Aorta (tissue), 5 donors: ENCODE measurements at regions not wholly inside any gene's neighbourhood (a gene's known extent, or its start where the extent isn't known, plus 50 kb on each side); places are given as distances from the start of the nearest gene placed in this dataset.
A peak's percentile ranks its signal among the peaks of the same experiment; 100 is the strongest.

ENCODE experiments used
- ATAC-seq: fragments of 200-7000 bp; cut with Tn5 transposase; one replicate; pipeline ENCODE4 v1.9.1; 2022; ENCODE audit warnings: moderate library complexity; ENCODE audit not compliant: low FRiP score
- DNase-seq, 2 donors: peaks; one replicate each; pipeline ENCODE4 v3.0.0-alpha.2; 2020
- H3K27ac ChIP-seq, 2 donors: one replicate each; pipeline ENCODE4 v1.5.1; 2013; ENCODE audit warnings: low read length in 2 of 2, mild to moderate bottlenecking in 2 of 2, moderate library complexity in 2 of 2, control low read depth in 1 of 2, inconsistent platforms in 1 of 2, low read depth in 1 of 2
- H3K27me3 ChIP-seq, 2 donors: one replicate each; pipeline ENCODE4 v1.6.1; 2013; ENCODE audit warnings: control low read depth in 1 of 2, low read length in 1 of 2, mild to moderate bottlenecking in 1 of 2, moderate library complexity in 1 of 2; ENCODE audit not compliant: insufficient read depth in 2 of 2, control insufficient read depth in 1 of 2
- H3K36me3 ChIP-seq, 2 donors: one replicate each; pipeline ENCODE4 v1.6.1; 2013; ENCODE audit warnings: control low read depth in 1 of 2, low read length in 1 of 2, mild to moderate bottlenecking in 1 of 2; ENCODE audit not compliant: insufficient read depth in 2 of 2, control insufficient read depth in 1 of 2
- H3K4me1 ChIP-seq, 2 donors: one replicate each; pipeline ENCODE4 v1.6.1; 2013; ENCODE audit warnings: low read length in 2 of 2, control low read depth in 1 of 2, mild to moderate bottlenecking in 1 of 2, moderate library complexity in 1 of 2; ENCODE audit not compliant: insufficient read depth in 2 of 2, control insufficient read depth in 1 of 2
- H3K4me3 ChIP-seq, 2 donors: one replicate each; pipeline ENCODE4 v1.5.1; 2013; ENCODE audit warnings: low read length in 2 of 2, control low read depth in 1 of 2, mild to moderate bottlenecking in 1 of 2
- H3K9me3 ChIP-seq: one replicate; pipeline ENCODE4 v1.6.1; 2013; ENCODE audit warnings: mild to moderate bottlenecking, low read length; ENCODE audit not compliant: control insufficient read depth
- WGBS, 2 donors: extraction: QIAGEN DNeasy Blood & Tissue Kit; methylation state at CpG; one replicate each; pipeline ENCODE4 v1.1.7; 2013; 5-methylcytosine and 5-hydroxymethylcytosine counted together
- intact Hi-C, 2 donors: fragments of 100-400 bp; cut with DNase I; formaldehyde crosslinking; loops; one replicate each; pipeline versions ENCODE4 v1.14.2 to v1.15.0; 2022
- donor health status: healthy with polysubstance abuse.
- donor health status: Bipolar disorder and iron deficiency.
- donor health status: DM: no; HTN: no; CAD: no.
- donor health status: DM: no; HTN: no; CAD: no.
- donor health status: DM: yes; HTN: yes; CAD: no.

- 88 to 89% methylated on average over 11 of the region's 11 CpGs for WGBS, 2 donors
- DNase-seq: no peak
Observed at GRCh38 chr4:183763990-183764754, 105.1 kb downstream of the TRAPPC11 start.

GRCh38 chr4:183765251-183765911 lies 106.3 kb downstream of the TRAPPC11 start:
- intact Hi-C loops: no loop called here
- DNase-seq (no peak), ATAC-seq (peak; percentile 48)
- WGBS, 2 donors: 74 to 78% methylated on average over 18 of the region's 18 CpGs
- Histone ChIP-seq H3K9me3 (no peaks in the 10 kb centered on the region), H3K27me3 (no peaks in the 10 kb centered on the region), H3K4me1 (no peaks in the 10 kb centered on the region), H3K4me3 (no peak overlapping the region), H3K36me3 (no peaks in the 10 kb centered on the region), H3K27ac (no peak overlapping the region)

More at GRCh38 chr4:183763990-183764754, 105.1 kb downstream of the TRAPPC11 start:
- no peak overlapping the region for H3K4me3 ChIP-seq
- intact Hi-C loops: no loop called here
- no peak overlapping the region for H3K27ac ChIP-seq
- H3K36me3 ChIP-seq: no peaks in the 10 kb centered on the region
- no peak for ATAC-seq
- no peaks in the 10 kb centered on the region for H3K9me3 ChIP-seq
- no peaks in the 10 kb centered on the region for H3K27me3 ChIP-seq
- no peaks in the 10 kb centered on the region for H3K4me1 ChIP-seq

- WGBS, 2 donors: 88 to 94% methylated on average over 12 of the region's 12 CpGs
- Histone ChIP-seq H3K27ac (no peak overlapping the region), H3K4me3 (no peak overlapping the region), H3K27me3 (no peaks in the 10 kb centered on the region), H3K9me3 (no peaks in the 10 kb centered on the region), H3K36me3 (no peaks in the 10 kb centered on the region), H3K4me1 (no peaks in the 10 kb centered on the region)
- ATAC-seq (no peak), DNase-seq (no peak)
- intact Hi-C loops: no loop called here
Observed at GRCh38 chr4:183766140-183766539, 107.0 kb downstream of the TRAPPC11 start.

GRCh38 chr4:183770906-183771305 lies 111.8 kb downstream of the TRAPPC11 start:
- ATAC-seq (no peak), DNase-seq (no peak)
- Histone ChIP-seq H3K27me3 (no peaks in the 10 kb centered on the region), H3K36me3 (no peaks in the 10 kb centered on the region), H3K4me3 (no peak overlapping the region), H3K9me3 (no peaks in the 10 kb centered on the region), H3K27ac (no peak overlapping the region), H3K4me1 (no peaks in the 10 kb centered on the region)
- 74 to 87% methylated on average over 7 of the region's 7 CpGs for WGBS, 2 donors
- intact Hi-C loops: no loop called here

GRCh38 chr4:183772361-183772760 lies 113.3 kb downstream of the TRAPPC11 start:
- no peak overlapping the region for H3K4me3 ChIP-seq
- no peaks in the 10 kb centered on the region for H3K4me1 ChIP-seq
- DNase-seq (no peak), ATAC-seq (no peak)
- H3K36me3 ChIP-seq: no peaks in the 10 kb centered on the region
- no peaks in the 10 kb centered on the region for H3K27me3 ChIP-seq
- no peaks in the 10 kb centered on the region for H3K9me3 ChIP-seq
- intact Hi-C loops: no loop called here
- WGBS, 2 donors: 96 to 100% methylated on average over 1 of the region's 1 CpG
- H3K27ac ChIP-seq: no peak overlapping the region

- no peak for ATAC-seq
- no peaks in the 10 kb centered on the region for H3K9me3 ChIP-seq
- H3K27me3 ChIP-seq: no peaks in the 10 kb centered on the region
- H3K4me3 ChIP-seq: no peak overlapping the region
- H3K36me3 ChIP-seq: no peaks in the 10 kb centered on the region
- intact Hi-C loops: no loop called here
- WGBS, 2 donors: 43% methylated on average over 5 of the region's 5 CpGs
- H3K27ac ChIP-seq: no peak overlapping the region
- H3K4me1 ChIP-seq: no peaks in the 10 kb centered on the region
- no peak for DNase-seq
Observed at GRCh38 chr4:183773790-183774189, 114.7 kb downstream of the TRAPPC11 start.

- Histone ChIP-seq H3K9me3 (no peaks in the 10 kb centered on the region), H3K36me3 (no peaks in the 10 kb centered on the region), H3K27me3 (no peaks in the 10 kb centered on the region), H3K4me3 (no peak overlapping the region), H3K4me1 (no peaks in the 10 kb centered on the region), H3K27ac (no peak overlapping the region)
- intact Hi-C loops: no loop called here
- no peak for ATAC-seq
- DNase-seq: no peak
- WGBS, 2 donors: 86 to 90% methylated on average over 4 of the region's 4 CpGs
Observed at GRCh38 chr4:183783306-183783705, 121.8 kb upstream of the STOX2 start.

- no peaks in the 10 kb centered on the region for H3K9me3 ChIP-seq
- intact Hi-C loops: no loop called here
- H3K4me3 ChIP-seq: no peak overlapping the region
- DNase-seq: no peak
- H3K27me3 ChIP-seq: no peaks in the 10 kb centered on the region
- no peak overlapping the region for H3K27ac ChIP-seq
- H3K36me3 ChIP-seq: no peaks in the 10 kb centered on the region
- H3K4me1 ChIP-seq: no peaks in the 10 kb centered on the region
- WGBS, 2 donors: 22 to 27% methylated on average over 6 of the region's 6 CpGs
- ATAC-seq: peak; percentile 87
Observed at GRCh38 chr4:183783991-183784553, 121.0 kb upstream of the STOX2 start.
